ENCODE measurements at regions not wholly inside any gene's neighbourhood (a gene's known extent, or its start where the extent isn't known, plus 50 kb on each side); places are given as distances from the start of the nearest gene placed in this dataset.
A peak's percentile ranks its signal among the peaks of the same experiment; 100 is the strongest.
"Not testable (repeated sequence)": the region's sequence is repeated elsewhere in the genome, so short reads cannot be mapped to it uniquely, and the experiment has no call there.

DNA sequence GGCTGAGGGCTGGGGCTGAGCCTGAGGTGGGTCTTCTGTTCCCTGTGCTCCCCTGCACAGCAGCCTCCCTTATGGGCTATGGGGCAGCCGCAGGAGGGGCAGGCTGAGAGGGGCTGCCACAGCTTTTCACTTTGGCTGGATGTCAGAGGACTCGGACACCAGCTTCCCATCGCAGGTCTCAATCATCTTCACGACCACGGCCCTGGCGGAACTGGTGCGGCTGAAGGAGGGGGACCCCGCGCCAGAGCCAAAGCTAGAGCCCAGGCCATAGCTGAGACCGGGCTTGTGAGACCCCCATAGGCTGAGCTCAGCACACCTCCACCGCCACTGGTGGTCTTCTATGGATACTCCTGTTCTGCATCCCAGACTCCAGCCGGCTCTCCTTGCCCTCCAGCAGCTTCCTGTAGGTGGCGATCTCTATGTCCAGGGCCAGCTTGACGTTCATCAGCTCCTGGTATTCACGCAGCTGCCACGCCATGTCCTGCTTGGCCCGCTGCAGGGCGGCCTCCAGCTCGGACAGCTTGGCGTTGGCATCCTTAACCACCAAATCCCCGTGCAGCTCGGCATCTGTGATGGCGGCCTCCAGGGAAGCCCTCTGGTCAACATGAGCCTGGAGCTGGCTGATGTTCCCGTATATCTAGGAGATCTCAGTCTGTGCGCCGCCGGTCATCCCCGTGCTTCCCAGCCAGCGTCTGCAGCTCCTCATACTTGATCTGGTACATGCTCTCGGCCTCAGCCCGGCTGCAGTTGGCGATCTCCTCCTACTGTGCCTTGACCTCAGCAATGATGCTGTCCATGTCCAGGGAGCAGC is 181.7 kb upstream of the SYNPR start:
- DNase-seq (ENCODE audit: low read depth): no peak

DNA sequence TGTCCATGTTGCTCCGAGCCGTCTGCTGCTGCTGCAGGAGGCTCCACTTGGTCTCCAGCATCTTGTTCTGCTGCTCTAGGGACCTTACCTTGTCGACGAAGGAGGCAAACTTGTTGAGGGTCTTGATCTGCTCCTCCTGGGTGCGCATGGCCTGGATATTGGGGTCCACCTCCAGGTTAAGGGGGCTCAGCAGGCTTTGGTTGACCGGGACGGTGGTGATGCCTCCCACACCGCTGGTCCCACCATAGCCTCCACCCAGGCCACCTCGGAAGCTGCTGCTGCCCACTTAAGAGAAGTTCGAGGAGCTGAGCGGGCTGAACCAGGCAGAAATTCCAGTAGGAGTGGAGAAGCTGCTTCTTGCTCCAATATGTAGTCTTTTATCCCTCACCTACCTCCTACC is 180.7 kb upstream of the SYNPR start:
- DNase-seq (ENCODE audit: low read depth): no peak

DNA sequence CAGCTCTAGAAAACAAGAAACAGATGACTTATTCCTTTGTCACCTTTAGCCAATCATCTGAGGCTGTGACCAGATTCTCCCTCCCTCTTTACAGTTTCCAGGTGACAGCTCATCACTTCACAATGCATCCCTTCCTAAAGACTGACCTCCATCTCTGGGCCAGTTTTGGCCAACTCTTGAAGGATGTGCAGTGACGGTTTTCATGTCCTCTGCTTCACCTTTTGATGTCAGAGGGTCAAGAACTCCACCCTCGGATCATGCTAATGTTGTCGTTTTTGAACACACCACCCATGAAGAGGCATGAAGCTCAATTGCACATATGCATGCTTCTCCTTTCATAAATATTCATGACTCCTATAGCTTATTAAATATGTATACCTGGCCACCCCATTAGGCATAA is 161.2 kb upstream of the SYNPR start:
- peak; percentile 1 for DNase-seq (ENCODE audit: low read depth)

DNA sequence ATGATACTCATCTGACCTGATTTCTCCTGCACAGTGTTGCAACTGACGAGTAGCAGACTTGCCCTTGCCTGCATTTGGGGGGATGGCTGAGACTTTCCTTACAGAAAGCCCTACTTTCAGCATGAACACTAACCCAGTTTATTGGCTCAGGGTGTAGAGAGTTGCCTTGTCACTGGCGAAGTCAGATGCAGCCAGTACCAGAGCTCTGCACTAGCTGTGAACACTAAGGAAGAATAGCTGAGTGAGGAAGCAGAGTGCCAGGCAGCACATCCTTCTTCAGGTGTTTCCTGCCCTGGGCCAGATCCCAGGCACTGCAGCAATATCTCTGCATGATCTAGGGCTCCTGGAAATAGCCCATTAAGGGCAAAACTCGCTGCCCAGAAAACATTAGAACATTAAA is 154.0 kb upstream of the SYNPR start:
- DNase-seq (ENCODE audit: low read depth): no peak

DNA sequence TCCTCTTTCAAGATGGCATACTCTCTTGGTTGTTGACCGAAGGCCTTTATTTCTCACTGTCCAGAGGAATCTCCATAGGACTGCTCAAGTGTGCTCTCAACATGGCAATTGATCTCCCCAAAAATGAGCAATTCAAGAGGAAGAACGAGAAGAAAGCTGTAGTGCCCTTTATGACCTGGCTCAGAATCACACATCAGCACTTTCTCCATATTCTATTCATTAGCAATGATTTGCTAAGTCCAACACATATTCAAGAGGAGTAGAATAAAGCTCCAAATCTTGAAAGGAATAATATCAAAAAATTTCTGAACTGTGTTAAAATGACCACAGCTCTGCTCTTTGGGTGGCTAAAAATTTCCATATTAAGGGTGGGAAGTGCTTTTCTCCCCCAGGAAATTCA is 151.6 kb upstream of the SYNPR start:
- DNase-seq (ENCODE audit: low read depth): no peak

DNA sequence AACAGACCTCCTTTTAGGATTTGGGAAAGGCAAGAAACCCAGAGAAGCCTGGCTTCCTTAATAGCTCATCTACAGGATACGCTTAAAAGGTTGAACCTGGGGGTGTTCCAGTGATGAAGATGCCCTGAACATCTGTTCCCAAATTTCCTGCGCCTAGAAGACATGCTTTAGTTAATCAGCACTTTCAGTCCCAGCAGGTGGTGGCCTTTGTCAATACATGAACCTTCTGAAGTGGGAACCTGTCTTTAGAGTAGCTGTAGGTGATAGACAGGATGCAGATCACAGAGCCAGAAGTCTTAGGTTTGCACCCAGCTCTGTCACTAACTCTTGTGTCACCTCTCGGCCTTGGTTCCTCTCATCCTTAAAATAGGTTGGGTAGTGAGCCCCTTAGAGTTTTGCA is 149.7 kb upstream of the SYNPR start:
- no peak for DNase-seq (ENCODE audit: low read depth)

DNA sequence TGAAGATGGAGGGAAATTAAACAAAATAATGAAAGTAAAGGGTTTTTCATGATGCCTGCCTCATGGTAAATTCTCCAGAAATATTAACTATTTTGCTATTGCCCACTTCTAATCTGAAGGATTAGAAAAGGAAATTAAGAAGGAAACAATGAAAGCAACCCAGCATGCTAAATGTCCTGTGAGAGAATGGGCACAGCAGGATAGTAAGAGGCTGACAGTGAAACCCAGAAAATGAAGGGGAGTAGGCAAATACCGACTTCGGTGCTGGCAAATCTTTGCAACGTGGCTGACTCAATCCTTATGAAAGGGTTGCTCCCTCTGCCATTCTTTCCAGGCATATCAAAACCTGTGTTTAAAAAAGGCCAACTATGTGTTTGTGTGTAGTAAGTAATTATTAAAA is 147.5 kb upstream of the SYNPR start:
- no peak for DNase-seq (ENCODE audit: low read depth)

DNA sequence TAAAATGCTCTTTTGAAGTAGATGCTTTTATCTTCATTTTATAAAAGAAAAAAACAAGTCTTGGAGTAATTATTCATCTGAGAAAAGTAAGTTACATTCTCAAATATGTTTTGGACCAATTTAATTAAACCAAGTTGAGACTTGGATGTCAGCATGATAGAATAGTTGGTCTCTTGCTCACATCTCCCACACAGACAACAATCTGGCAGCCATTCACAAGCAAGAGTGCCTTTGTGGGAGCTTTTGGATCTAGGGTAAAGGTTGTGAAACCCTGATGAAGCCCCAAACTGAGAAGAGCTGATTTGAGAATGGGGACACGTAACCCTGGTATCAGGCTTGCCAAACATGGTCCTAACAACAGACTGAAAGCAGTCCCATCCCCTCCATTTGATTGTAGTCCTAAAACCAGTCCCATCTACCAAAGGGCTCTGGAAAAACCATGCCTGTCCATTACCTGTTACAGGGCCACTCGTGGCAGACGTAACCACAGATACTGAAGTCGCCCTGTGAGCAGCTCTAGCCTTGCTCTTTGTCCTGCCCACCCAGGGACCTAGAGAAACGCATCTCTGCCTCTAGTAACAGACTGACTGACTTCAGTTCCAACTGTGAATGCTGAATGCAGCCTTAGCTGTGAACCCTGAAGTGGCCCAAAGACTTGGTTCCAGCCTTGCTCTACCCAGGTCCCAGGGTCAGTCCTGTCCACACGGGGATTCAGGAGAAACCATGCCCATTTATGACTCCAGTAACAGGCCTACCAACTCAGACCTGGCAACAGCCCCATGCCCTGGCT is 145.5 kb upstream of the SYNPR start:
- DNase-seq (ENCODE audit: low read depth): no peak

DNA sequence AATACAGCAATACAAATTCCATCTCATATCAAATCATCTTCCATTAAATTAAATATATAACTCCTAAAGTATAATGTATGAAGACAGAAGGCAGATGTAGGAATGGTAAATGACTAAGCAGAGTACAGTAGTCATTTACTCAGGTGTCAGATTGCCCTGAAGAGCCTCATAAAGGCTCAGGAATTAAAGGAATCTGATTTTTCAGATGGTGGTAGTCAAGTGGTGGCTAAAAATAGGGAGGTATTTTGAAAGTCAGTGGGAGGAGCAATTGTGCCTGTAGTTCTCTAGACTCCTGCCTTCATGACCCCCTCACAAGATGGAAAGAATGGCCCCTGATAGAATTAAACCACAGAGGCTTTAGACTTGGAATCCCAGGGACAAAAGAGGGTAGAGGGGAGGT is 142.7 kb upstream of the SYNPR start:
- no peak for DNase-seq (ENCODE audit: low read depth)

DNA sequence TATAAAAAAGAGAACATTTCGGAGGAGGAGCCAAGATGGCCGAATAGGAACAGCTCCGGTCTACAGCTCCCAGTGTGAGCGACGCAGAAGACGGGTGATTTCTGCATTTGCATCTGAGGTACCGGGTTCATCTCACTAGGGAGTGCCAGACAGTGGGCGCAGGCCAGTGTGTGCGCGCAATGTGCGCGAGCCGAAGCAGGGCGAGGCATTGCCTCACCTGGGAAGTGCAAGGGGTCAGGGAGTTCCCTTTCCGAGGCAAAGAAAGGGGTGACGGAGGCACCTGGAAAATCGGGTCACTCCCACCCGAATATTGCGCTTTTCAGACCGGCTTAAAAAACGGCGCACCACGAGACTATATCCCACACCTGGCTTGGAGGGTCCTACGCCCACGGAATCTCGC is 141.9 kb upstream of the SYNPR start:
- DNase-seq (ENCODE audit: low read depth): not testable (repeated sequence)

DNA sequence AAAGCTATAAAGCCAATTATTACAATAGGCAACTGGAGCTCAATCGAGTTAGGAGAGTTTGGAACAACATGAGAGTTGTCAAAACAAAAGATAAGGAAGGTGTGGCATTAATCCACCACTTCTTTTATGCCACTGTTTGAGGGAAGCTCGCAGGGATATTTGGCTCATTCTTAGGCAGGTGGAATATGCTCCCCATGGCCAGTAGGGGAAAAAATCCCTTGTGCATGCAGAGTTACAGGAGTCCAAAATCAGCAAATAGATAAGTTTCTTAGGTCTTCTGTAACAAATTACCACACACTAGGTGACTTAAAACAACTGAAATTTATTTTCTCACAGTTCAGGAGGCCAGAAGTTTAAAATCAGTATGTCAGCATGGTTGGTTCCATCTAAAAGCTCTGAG is 135.4 kb upstream of the SYNPR start:
- DNase-seq (ENCODE audit: low read depth): no peak

DNA sequence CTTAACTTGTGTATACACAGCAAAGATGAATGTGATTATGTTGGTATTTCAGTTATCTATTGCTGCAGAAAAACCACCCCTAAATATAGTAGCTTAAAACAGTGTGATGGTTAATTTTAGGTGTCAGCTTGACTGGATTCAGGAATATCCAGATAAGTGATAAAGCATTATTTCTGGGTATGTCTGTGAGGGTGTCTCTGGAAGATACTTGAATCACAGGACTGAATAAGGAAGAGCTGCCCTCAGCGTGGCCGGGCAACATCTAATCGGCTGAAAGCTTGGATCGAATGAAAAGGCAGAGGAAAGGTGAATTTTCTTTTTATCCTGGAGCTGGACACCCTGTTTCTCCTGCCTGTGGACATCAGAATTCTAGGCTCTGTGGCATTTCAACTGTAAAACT is 132.0 kb upstream of the SYNPR start:
- DNase-seq (ENCODE audit: low read depth): no peak

DNA sequence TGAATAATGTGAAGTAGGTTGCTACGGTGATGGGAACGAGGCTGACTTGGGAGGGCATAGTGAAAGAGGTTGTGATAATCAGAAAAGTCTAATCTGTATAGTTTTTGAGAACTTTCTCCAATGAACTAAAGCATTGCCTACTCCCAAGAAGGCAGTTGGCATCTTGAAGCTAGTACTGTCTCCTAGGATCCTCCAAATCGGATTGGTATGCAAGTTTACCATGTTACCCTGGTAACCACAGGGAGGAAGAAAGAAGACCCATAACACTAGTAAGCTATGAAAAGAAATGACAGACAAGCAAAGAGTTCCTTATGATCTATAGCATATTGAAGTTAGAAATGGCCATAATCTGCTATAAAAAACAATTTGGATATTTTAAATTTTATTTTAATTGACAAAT is 127.2 kb upstream of the SYNPR start:
- DNase-seq (ENCODE audit: low read depth): no peak

DNA sequence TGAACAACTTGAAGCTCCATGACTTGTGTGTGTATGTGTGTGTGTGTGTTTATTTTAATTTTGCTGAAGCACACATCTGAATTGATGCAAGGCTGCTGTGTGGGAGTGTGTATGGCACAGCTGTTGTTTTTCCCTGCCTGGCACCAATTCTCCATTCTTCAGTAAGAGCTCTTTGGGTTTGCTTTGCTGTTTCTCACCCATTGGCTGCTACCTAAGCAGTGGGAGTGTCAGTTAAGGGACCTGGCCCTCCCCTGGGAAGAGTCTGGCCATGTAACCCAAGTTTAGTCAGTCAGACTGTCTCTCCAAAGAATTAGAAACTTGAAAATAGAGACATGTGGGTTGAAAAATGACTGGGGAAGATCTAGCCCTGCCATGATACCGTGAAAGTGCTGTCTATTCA is 126.2 kb upstream of the SYNPR start:
- DNase-seq (ENCODE audit: low read depth): no peak

DNA sequence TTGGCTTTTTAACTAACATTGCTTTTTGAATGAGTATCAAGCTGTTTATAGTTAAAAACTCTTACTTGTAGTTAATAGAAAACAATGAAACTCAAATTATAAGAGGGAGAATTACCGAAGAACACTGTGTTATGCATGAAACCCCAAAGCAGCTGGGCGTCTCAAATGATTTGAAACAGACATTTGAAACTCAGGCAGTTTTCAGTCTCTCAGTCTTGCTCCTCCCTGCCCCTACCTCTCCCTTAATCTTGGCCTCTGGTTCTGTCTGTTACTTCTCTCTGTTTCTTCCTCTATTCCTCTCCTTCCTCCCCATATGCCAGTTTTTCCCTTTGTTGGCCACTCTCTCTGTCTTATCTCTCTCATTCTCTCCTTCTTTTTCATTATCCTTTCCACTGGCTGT is 118.3 kb upstream of the SYNPR start:
- DNase-seq (ENCODE audit: low read depth): no peak

DNA sequence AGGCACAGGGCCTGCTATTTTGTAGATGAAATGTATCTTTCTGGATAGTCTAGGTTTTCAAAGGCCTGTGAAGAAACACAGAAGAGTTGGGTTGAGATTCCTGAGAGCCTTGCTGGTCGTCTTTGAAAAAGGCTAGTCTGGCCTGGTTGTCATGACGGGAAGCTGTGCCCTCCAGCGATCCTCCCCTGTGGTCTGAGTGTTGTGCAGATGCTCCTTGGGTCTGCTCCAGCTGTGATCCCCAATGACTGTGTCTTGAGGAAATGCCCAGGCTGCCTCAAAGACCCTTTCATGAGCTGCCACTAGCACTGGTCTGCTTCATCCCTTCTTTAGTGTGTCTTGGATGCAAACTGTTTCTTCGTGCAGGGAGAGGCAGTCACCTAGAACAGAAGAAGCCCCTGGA is 111.0 kb upstream of the SYNPR start:
- DNase-seq (ENCODE audit: low read depth): peak; percentile 9

DNA sequence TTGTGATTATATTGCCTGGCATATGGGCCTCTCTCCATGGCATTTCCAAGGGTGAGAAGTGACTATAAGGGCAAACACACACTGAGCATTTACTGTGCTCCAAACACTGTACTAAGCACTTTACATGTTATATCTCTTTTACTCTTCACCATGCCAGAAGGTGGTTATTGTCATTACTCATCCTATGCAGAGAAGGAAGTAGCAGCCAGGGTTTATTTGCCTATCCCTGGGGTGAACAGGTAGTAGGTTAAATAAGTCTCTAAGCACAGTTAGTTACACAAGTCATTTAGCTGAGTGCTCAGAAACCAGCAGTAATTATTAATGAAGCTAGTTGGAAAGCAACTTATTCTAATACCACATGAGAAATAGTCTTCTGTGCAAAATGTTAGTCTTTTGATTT is 109.9 kb upstream of the SYNPR start:
- DNase-seq (ENCODE audit: low read depth): no peak

DNA sequence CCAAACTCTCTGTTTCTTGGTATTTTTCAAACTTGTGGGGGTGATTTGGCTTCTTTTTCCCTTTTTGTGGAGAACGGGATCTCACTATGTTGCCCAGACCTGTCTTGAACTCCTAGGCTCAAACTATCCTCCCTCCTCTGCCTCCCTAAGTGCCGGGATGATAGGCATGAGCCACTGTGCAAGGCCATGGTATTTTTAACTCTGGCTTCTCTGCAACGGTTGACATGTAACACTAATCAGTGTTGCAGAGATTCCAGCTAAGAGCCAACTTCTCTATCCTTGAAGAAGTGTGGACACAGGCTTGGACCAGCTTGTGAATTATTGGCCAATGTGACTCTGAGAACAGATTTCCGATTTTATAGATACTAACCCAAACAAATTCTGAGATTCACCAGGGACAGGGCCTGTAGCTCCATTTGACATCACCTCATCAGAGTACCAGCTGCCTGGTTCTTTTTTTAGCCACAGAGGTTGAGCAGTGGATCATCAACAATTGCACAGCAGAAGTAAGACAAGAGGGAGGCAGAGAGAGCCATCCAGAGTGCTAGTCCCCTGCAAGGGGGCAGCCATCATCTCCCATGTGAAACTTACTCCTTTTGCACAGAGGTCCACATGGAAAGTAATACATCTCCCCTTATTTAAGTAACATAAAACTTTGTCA is 98.1 kb upstream of the SYNPR start:
- DNase-seq (ENCODE audit: low read depth): no peak

DNA sequence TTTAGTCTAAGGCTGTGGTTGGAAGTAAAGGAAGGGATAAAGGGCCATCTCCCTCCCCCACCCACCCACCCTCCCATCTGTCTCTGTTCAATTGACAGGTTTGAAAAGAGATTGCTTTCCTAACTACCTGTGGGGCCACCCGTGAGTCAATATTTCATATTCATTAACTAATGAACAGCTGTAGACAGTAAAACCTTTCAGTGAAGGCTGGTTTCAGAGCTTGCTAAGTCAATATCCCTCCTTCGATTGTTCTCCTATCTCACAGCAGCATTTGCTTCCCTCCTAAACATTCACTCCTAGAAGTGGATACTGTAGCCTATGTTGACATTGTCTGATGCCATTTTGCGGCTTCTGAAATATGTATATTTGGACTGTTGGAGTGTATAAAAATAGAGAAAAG is 85.9 kb upstream of the SYNPR start:
- no peak for DNase-seq (ENCODE audit: low read depth)

DNA sequence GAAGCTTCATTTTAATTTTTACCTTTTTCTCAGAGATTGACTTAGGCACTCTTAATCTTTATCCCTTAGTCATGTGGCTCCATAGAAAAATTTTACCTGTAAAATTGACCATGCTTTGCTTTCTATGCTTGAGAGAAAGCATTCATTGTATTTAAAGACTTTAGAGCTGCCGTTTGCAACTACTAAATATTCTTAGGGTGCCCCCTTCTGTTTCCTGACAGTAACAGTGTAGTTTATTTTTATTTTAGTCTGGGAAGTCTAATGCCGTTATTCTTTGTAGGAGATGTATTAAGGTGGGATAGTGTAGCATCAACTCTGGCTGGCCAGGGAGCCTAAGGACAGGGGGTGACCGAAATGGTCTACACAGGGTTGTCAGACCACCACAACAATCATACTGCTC is 84.5 kb upstream of the SYNPR start:
- DNase-seq (ENCODE audit: low read depth): peak; percentile 35

DNA sequence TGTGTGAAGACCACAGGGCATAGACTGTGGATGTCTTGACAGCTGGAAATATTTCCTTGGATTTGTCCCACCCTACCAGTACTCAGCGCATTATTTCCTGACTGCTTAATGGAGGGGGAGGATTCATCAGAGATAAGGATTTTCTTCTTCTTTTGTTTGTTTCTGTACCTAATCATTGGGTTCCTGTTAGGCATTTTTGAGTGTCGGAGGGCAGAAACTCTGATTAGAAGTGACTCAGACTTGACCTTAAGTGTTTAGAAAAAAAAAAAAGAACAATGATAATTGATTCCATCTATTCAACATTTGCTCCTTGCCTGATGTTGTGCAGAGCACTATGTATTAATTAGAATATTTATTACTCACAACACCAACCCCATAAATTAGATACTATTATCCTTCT is 78.5 kb upstream of the SYNPR start:
- DNase-seq (ENCODE audit: low read depth): no peak

DNA sequence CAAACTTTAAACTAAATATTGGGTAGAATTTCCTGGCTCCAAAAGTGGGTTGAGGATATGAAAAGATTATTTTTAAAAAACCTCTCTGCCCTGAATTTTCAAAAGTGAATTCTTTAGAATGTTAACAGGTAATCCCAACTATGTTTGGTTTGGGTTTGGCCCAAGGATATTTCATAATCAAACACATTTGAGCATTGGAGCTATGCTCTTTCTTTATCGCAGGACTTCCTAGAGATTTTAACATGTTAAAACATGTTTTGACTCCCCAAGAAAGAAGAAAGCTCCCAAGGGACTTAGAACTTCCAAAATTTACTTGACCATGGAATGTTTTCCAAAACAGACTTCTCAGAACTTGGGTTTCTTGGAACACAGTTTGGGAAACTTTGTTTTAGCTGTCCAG is 75.6 kb upstream of the SYNPR start:
- DNase-seq (ENCODE audit: low read depth): no peak

DNA sequence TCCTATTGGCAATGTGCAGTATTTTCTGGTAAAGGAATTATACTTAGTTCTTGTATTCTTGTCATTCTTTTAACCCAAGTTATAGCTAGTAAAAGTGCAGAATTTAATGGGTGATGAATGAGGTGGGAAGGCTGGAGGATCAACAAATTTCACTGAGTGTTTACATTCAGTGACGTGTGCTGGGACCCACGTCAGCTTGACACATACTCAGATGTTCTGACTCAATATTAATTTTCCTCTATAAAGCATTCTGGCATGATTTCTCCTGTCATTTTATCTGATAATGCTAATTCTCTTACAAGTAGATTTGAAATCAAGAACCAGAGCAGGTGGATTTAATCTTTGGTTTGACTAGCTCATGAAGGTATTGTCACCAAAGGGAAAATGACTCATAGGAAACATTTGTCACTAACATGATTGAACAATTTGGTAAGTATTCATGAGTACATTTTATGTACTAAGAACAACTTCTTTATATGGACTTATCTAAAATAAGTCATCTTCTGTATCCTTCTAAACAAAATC is 71.0 kb upstream of the SYNPR start:
- no peak for DNase-seq (ENCODE audit: low read depth)
